ENCODE measurements at regions not wholly inside any gene's neighbourhood (a gene's known extent, or its start where the extent isn't known, plus 50 kb on each side); places are given as distances from the start of the nearest gene placed in this dataset.

GRCh38 chr2:104794441-104794840, 59.5 kb upstream of the POU3F3 start:
- TF ChIP-seq POLR2A (IDR thresholded peaks at IDR 0.05) (no peak), CTCF (IDR thresholded peaks at IDR 0.05) (no peak)
